ENCODE measurements at regions not wholly inside any gene's neighbourhood (a gene's known extent, or its start where the extent isn't known, plus 50 kb on each side); places are given as distances from the start of the nearest gene placed in this dataset.

GRCh38 chr3:18033581-18034108, 291.2 kb upstream of the TBC1D5 start:
- no peak for TF ChIP-seq CTCF (IDR thresholded peaks at IDR 0.05)
- TF ChIP-seq POLR2A (IDR thresholded peaks at IDR 0.05) = no peak
- TF ChIP-seq POLR2AphosphoS5 (IDR thresholded peaks at IDR 0.05) = no peak
- no peak for TF ChIP-seq EP300 (IDR thresholded peaks at IDR 0.05)

All from stomach (tissue), 4 donors.